IMR-90 (cell line): ENCODE measurements at regions not wholly inside any gene's neighbourhood (a gene's known extent, or its start where the extent isn't known, plus 50 kb on each side); places are given as distances from the start of the nearest gene placed in this dataset.

ENCODE experiments used
- ATAC-seq: fragments of 200-7000 bp; cut with Tn5 transposase; 2 replicates; pipeline ENCODE4 v1.9.1; 2020; ENCODE audit warnings: low read depth, mild to moderate bottlenecking, moderate library complexity
- BruUV-seq: library from RNA; stranded (reverse); fragments of 400-500 nt; replicated peaks from 2 replicates; lab custom pipeline; 2021; lab: Mats Ljungman, UMichigan
- CTCF ChIA-PET: fragments of 300-600 bp; formaldehyde crosslinking; extraction: SDS; loops from one replicate; lab custom pipeline; 2021; ENCODE audit warnings: antibody characterized with exemption; lab: Yijun Ruan, JAX
- POLR2A ChIA-PET: fragments of 300-600 bp; sonication (Branson Sonifier 250); formaldehyde crosslinking; loops from one replicate; lab custom pipeline; 2022; ENCODE audit warnings: antibody characterized with exemption; ENCODE audit not compliant: unreplicated experiment; lab: Charles Lee
- DNase-seq: peaks from one replicate; pipeline ENCODE4 v3.0.0; 2013
- H2AFZ ChIP-seq: replicated peaks from 2 replicates; pipeline ENCODE3; 2013; ENCODE audit warnings: low read length, mild to moderate bottlenecking; ENCODE audit not compliant: poor library complexity
- H2AK5ac ChIP-seq: 2 replicates; pipeline ENCODE4 v1.6.1; 2013; ENCODE audit warnings: low read depth, low read length, inconsistent platforms
- H2AK9ac ChIP-seq: replicated peaks from 2 replicates; pipeline ENCODE3; 2013; ENCODE audit warnings: mild to moderate bottlenecking, low read depth, low read length, moderate library complexity; ENCODE audit not compliant: poor library complexity
- H2BK120ac ChIP-seq: 2 replicates; pipeline ENCODE4 v1.6.1; 2013; ENCODE audit warnings: low read depth, low read length, inconsistent platforms
- H2BK15ac ChIP-seq: 3 replicates; pipeline ENCODE4 v1.6.1; 2013; ENCODE audit warnings: low read depth, low read length, inconsistent platforms
- H2BK20ac ChIP-seq: 2 replicates; pipeline ENCODE4 v1.6.1; 2013; ENCODE audit warnings: low read depth, mild to moderate bottlenecking, inconsistent platforms, low read length, moderate library complexity
- H2BK5ac ChIP-seq: 2 replicates; pipeline ENCODE4 v1.6.1; 2013; ENCODE audit warnings: mild to moderate bottlenecking, low read depth, low read length, inconsistent platforms; ENCODE audit not compliant: poor library complexity, severe bottlenecking
- H3K14ac ChIP-seq: replicated peaks from 2 replicates; pipeline ENCODE4 v1.6.1; 2013; ENCODE audit warnings: low read depth, low read length, inconsistent platforms
- H3K18ac ChIP-seq: 2 replicates; pipeline ENCODE4 v1.6.1; 2013; ENCODE audit warnings: low read depth, low read length, control low read depth
- H3K23ac ChIP-seq: 2 replicates; pipeline ENCODE4 v1.6.1; 2013; ENCODE audit warnings: low read depth, low read length, inconsistent platforms
- H3K27ac ChIP-seq: 2 replicates; pipeline ENCODE4 v1.5.1; 2013; ENCODE audit warnings: mild to moderate bottlenecking, control low read depth, low read length; ENCODE audit not compliant: insufficient read depth
- H3K27me3 ChIP-seq: 2 replicates; pipeline ENCODE4 v1.6.1; 2013; ENCODE audit warnings: low read length; ENCODE audit not compliant: control insufficient read depth, insufficient read depth
- H3K36me3 ChIP-seq: 2 replicates; pipeline ENCODE4 v1.6.1; 2013; ENCODE audit warnings: low read length, mixed read lengths; ENCODE audit not compliant: control insufficient read depth, insufficient read depth
- H3K4ac ChIP-seq: 2 replicates; pipeline ENCODE4 v1.6.1; 2013; ENCODE audit warnings: low read depth, low read length, inconsistent platforms
- H3K4me1 ChIP-seq: 2 replicates; pipeline ENCODE4 v1.6.1; 2013; ENCODE audit warnings: low read length, mixed read lengths; ENCODE audit not compliant: control insufficient read depth, insufficient read depth
- H3K4me2 ChIP-seq: 2 replicates; pipeline ENCODE4 v1.6.1; 2013; ENCODE audit warnings: low read depth, mild to moderate bottlenecking, control low read depth, low read length, moderate library complexity
- H3K4me3 ChIP-seq: 2 replicates; pipeline ENCODE4 v1.5.1; 2013; ENCODE audit warnings: low read depth, mild to moderate bottlenecking, control low read depth, low read length, moderate library complexity; ENCODE audit not compliant: insufficient read depth
- H3K56ac ChIP-seq: 2 replicates; pipeline ENCODE4 v1.6.1; 2013; ENCODE audit warnings: low read length, inconsistent platforms; ENCODE audit not compliant: insufficient read depth; ENCODE audit errors: extremely low read depth
- H3K79me1 ChIP-seq, 2 experiments: 2 replicates each; pipeline ENCODE4 v1.6.1; 2013; ENCODE audit warnings: low read length in 2 of 2, inconsistent platforms in 1 of 2, low read depth in 1 of 2
- H3K9ac ChIP-seq: 2 replicates; pipeline ENCODE4 v1.6.1; 2013; ENCODE audit warnings: low read depth, low read length, control low read depth
- H3K9me1 ChIP-seq: 2 replicates; pipeline ENCODE4 v1.6.1; 2013; ENCODE audit warnings: low read length, inconsistent platforms; ENCODE audit not compliant: insufficient read depth
- H3K9me3 ChIP-seq: 2 replicates; pipeline ENCODE4 v1.6.1; 2013; ENCODE audit warnings: low read length; ENCODE audit not compliant: control insufficient read depth, insufficient read depth
- H4K20me1 ChIP-seq: 2 replicates; pipeline ENCODE4 v1.6.1; 2013; ENCODE audit warnings: low read length, inconsistent platforms; ENCODE audit not compliant: insufficient read depth
- H4K5ac ChIP-seq: 2 replicates; pipeline ENCODE4 v1.6.1; 2013; ENCODE audit warnings: mild to moderate bottlenecking, low read depth, low read length, control low read depth
- H4K8ac ChIP-seq, 2 experiments: 2 replicates each; pipeline ENCODE4 v1.6.1; 2013; ENCODE audit warnings: low read depth in 2 of 2, low read length in 2 of 2, control low read depth in 1 of 2, inconsistent platforms in 1 of 2
- H4K91ac ChIP-seq: 2 replicates; pipeline ENCODE4 v1.6.1; 2013; ENCODE audit warnings: low read depth, low read length, inconsistent platforms; ENCODE audit not compliant: insufficient read depth
- CEBPB ChIP-seq: IDR thresholded peaks from 2 replicates; pipeline ENCODE4 v1.6.1; 2012; ENCODE audit warnings: low read depth, low read length, improper control_type of control experiment
- CHD1 ChIP-seq: IDR thresholded peaks from 2 replicates; pipeline ENCODE4 v1.6.1; 2012; ENCODE audit warnings: low read depth, low read length, improper control_type of control experiment
- WGBS, 2 experiments: methylation state at CpG; one replicate each; pipeline versions ENCODE4 v1.1.5 to v1.1.7; 2013; ENCODE audit warnings: missing lambda C conversion rate in 2 of 2; ENCODE audit not compliant: insufficient read length in 1 of 2; ENCODE audit errors: extremely low coverage in 2 of 2; 5-methylcytosine and 5-hydroxymethylcytosine counted together
- dilution Hi-C: fragments of 300-500 bp; cut with HindIII; formaldehyde crosslinking; loops from one replicate; pipeline ENCODE4 v1.14.3; 2018; ENCODE audit warnings: low sequenced_read_pairs; ENCODE audit not compliant: unreplicated experiment
- in situ Hi-C: fragments of 300-500 bp; cut with MboI; formaldehyde crosslinking; loops from 3 replicates; pipeline ENCODE4 v1.14.3; 2019; ENCODE audit warnings: low sequenced_read_pairs, inconsistent platforms, mixed read lengths
- intact Hi-C: fragments of 100-400 bp; cut with micrococcal nuclease; formaldehyde crosslinking; loops from 2 replicates; pipeline ENCODE4 v1.10.0; 2022

GRCh38 chr11:29310725-29311342, 706.0 kb downstream of the KCNA4 start:
- H3K4me2 ChIP-seq = peak overlapping the region; percentile 21; the same call in 1 of the 2 replicates
- H3K4me3 ChIP-seq = no peak overlapping the region
- H3K4me1 ChIP-seq = peaks cover 14% of the 10 kb centered on the region
- peak overlapping the region; percentile 91 to 100 for H4K8ac ChIP-seq
- peaks cover 5% of the 10 kb centered on the region; the same call in 1 of the 2 replicates for H3K9me1 ChIP-seq
- no peaks in the 10 kb centered on the region for H3K9me3 ChIP-seq
- ChIA-PET POLR2A (no interaction called here), CTCF (interaction anchor here (0.6 kb wide), 1 partner anchor 793 kb away, joined by 3 read pairs; no protein-coding TSS in a partner anchor)
- no peaks in the 10 kb centered on the region for H4K20me1 ChIP-seq
- DNase-seq = peak; percentile 49
- H3K18ac ChIP-seq = peak overlapping the region; percentile 100
- H3K9ac ChIP-seq = peak overlapping the region; percentile 42; the same call in 1 of the 2 replicates
- no TSS peak for BruUV-seq
- peak overlapping the region; percentile 100 for H4K5ac ChIP-seq
- H3K4ac ChIP-seq = peak overlapping the region; percentile 100
- H2AK9ac ChIP-seq = peak overlapping the region; percentile 34
- peak overlapping the region; percentile 100 for H2BK20ac ChIP-seq
- WGBS, 2 experiments = no CpG with 5 or more reads among the region's 3 CpGs
- peak overlapping the region; percentile 99 for H4K91ac ChIP-seq
- peak overlapping the region; percentile 99 for H3K14ac ChIP-seq
- H3K27ac ChIP-seq = peak overlapping the region; percentile 76
- no peaks in the 10 kb centered on the region for H3K27me3 ChIP-seq
- peaks cover 18 to 31% of the 10 kb centered on the region in 2 experiments; a peak in 3 of 4 replicates for H3K79me1 ChIP-seq
- dilution Hi-C loops (no loop called here), intact Hi-C loops (no loop called here), in situ Hi-C loops (no loop called here)
- TF ChIP-seq CEBPB (0 out of 2 replicates have a peak, but pooled peaks have one; percentile 20), CHD1 (no peak)
- H3K23ac ChIP-seq = peak overlapping the region; percentile 100
- peak overlapping the region; percentile 88 for H3K56ac ChIP-seq
- H2AFZ ChIP-seq = no peak overlapping the region
- H2BK5ac ChIP-seq = peak overlapping the region; percentile 100
- H3K36me3 ChIP-seq = no peaks in the 10 kb centered on the region
- peak overlapping the region; percentile 100 for H2BK120ac ChIP-seq
- peak overlapping the region; percentile 96 for H2AK5ac ChIP-seq
- H2BK15ac ChIP-seq = peak overlapping the region; percentile 68
- ATAC-seq = no peak
